HCT116 (cell line): ENCODE measurements at regions not wholly inside any gene's neighbourhood (a gene's known extent, or its start where the extent isn't known, plus 50 kb on each side); places are given as distances from the start of the nearest gene placed in this dataset.

Experiments
- ATAC-seq: fragments of 200-7000 bp; cut with Tn5 transposase; 2 replicates; pipeline ENCODE4 v1.9.1; 2020; ENCODE audit warnings: mild to moderate bottlenecking, moderate library complexity
- BruUV-seq: library from RNA; stranded (reverse); fragments of 400-500 nt; replicated peaks from 2 replicates; lab custom pipeline; 2021; lab: Mats Ljungman, UMichigan
- CTCF ChIA-PET: fragments of 300-600 bp; sonication (Branson Sonifier 250); formaldehyde crosslinking; loops from one replicate; lab custom pipeline; 2021; ENCODE audit warnings: antibody characterized with exemption; lab: Charles Lee
- POLR2A ChIA-PET: fragments of 300-600, 350-600 bp; sonication (Branson Sonifier 250); formaldehyde crosslinking; loops from one replicate; lab custom pipeline; 2021; ENCODE audit warnings: antibody characterized with exemption; lab: Charles Lee
- RAD21 ChIA-PET, 2 experiments: fragments of 300-600 bp; sonication (Branson Sonifier 250); formaldehyde crosslinking; loops; one replicate each; lab custom pipeline; 2023; ENCODE audit warnings: low total read pairs in 2 of 2; ENCODE audit not compliant: uncharacterized antibody in 2 of 2, unreplicated experiment in 2 of 2, low non-redundant PET in 1 of 2; lab: Charles Lee
- DNase-seq: peaks from one replicate; pipeline ENCODE4 v3.0.0-alpha.2; 2010; ENCODE audit warnings: low read depth, low spot score
- H2AFZ ChIP-seq: fragments of 200-600 bp; shearing (Covaris generic), sonication (generic); 2 replicates; pipeline ENCODE4 v1.6.1; 2017; ENCODE audit warnings: low read depth, mixed run types, mixed read lengths, antibody characterized with exemption, low read length; ENCODE audit not compliant: poor library complexity, severe bottlenecking
- H3K27ac ChIP-seq: 2 replicates; pipeline ENCODE4 v1.5.1; 2012; ENCODE audit warnings: low read depth, low read length
- H3K27me3 ChIP-seq: fragments of 200-600 bp; sonication (generic); 2 replicates; pipeline ENCODE4 v1.6.1; 2016; ENCODE audit warnings: mixed run types, low read length, mixed read lengths; ENCODE audit not compliant: insufficient read depth
- H3K36me3 ChIP-seq, 2 experiments: fragments of 200-500 bp in 1 of 2; fragments of 200-600 bp in 1 of 2; sonication (Bioruptor generic) in 1 of 2; sonication (generic) in 1 of 2; 2 replicates each; pipeline versions ENCODE4 v1.5.1 to v1.6.1; 2014 to 2016; ENCODE audit warnings: low read length in 2 of 2, inconsistent platforms in 1 of 2, mixed read lengths in 1 of 2, mixed run types in 1 of 2; ENCODE audit not compliant: insufficient read depth in 2 of 2, control insufficient read depth in 1 of 2
- H3K4me1 ChIP-seq, 2 experiments: fragments of 200-600 bp in 1 of 2; sonication (generic) in 1 of 2; 2 replicates each; pipeline versions ENCODE4 v1.5.1 to v1.6.1; 2012 to 2017; ENCODE audit warnings: low read length in 2 of 2, inconsistent platforms in 1 of 2, mild to moderate bottlenecking in 1 of 2, mixed read lengths in 1 of 2, mixed run types in 1 of 2, moderate library complexity in 1 of 2; ENCODE audit not compliant: insufficient read depth in 2 of 2, control insufficient read depth in 1 of 2
- H3K4me2 ChIP-seq: fragments of 200-600 bp; sonication (generic); 2 replicates; pipeline ENCODE4 v1.6.1; 2017; ENCODE audit warnings: mixed run types, low read length, mixed read lengths
- H3K4me3 ChIP-seq, 2 experiments: fragments of 200-600 bp in 1 of 2; sonication (generic) in 1 of 2; replicated peaks in 1 of 2; 2 replicates each; pipeline ENCODE4 v1.5.1; 2011 to 2016; ENCODE audit warnings: low read length in 2 of 2, control low read depth in 1 of 2, low read depth in 1 of 2, mild to moderate bottlenecking in 1 of 2, mixed read lengths in 1 of 2, mixed run types in 1 of 2
- H3K79me2 ChIP-seq: fragments of 200-600 bp; sonication (generic); 2 replicates; pipeline ENCODE4 v1.6.1; 2017; ENCODE audit warnings: mild to moderate bottlenecking, mixed run types, low read length, moderate library complexity, mixed read lengths; ENCODE audit not compliant: insufficient read depth
- H3K9ac ChIP-seq: fragments of 200-600 bp; sonication (generic); 2 replicates; pipeline ENCODE4 v1.6.1; 2016; ENCODE audit warnings: low read length, mixed read lengths
- H3K9me2 ChIP-seq: fragments of 200-600 bp; sonication (generic), shearing (Covaris generic); 2 replicates; pipeline ENCODE4 v1.6.1; 2017; ENCODE audit warnings: mixed run types, mild to moderate bottlenecking, moderate library complexity; ENCODE audit not compliant: insufficient read depth
- H3K9me3 ChIP-seq, 2 experiments: fragments of 200-500 bp in 1 of 2; fragments of 200-600 bp in 1 of 2; sonication (Bioruptor generic) in 1 of 2; sonication (generic) in 1 of 2; 2 replicates each; pipeline ENCODE4 v1.6.1; 2014 to 2017; ENCODE audit warnings: low read length in 2 of 2, mixed read lengths in 2 of 2, inconsistent platforms in 1 of 2, low read depth in 1 of 2, mild to moderate bottlenecking in 1 of 2, mixed run types in 1 of 2, moderate library complexity in 1 of 2; ENCODE audit not compliant: control insufficient read depth in 1 of 2, insufficient read depth in 1 of 2
- H4K20me1 ChIP-seq: fragments of 200-600 bp; sonication (generic), shearing (Covaris generic); 2 replicates; pipeline ENCODE4 v1.6.1; 2017; ENCODE audit warnings: mixed run types, mild to moderate bottlenecking, moderate library complexity; ENCODE audit not compliant: insufficient read depth
- CBX3 ChIP-seq: IDR thresholded peaks from 2 replicates; pipeline ENCODE4 v1.6.1; 2012; ENCODE audit warnings: low read depth
- EGR1 ChIP-seq: IDR thresholded peaks from 2 replicates; pipeline ENCODE4 v1.6.1; 2012; ENCODE audit warnings: low read depth
- EZH2 ChIP-seq: fragments of 200-600 bp; sonication (generic); IDR thresholded peaks from 2 replicates; pipeline ENCODE4 v1.6.1; 2017; ENCODE audit warnings: antibody characterized with exemption, mixed run types
- EZH2phosphoT487 ChIP-seq: fragments of 200-600 bp; IDR thresholded peaks from 2 replicates; pipeline ENCODE4 v1.6.1; 2018; ENCODE audit warnings: antibody characterized with exemption, borderline replicate concordance
- FOSL1 ChIP-seq: IDR thresholded peaks from 2 replicates; pipeline ENCODE4 v1.6.1; 2012; ENCODE audit warnings: low read depth
- POLR2A ChIP-seq: IDR thresholded peaks from 2 replicates; pipeline ENCODE4 v1.7.0; 2011; ENCODE audit warnings: borderline replicate concordance; ENCODE audit not compliant: insufficient read depth, insufficient read length; ENCODE audit errors: extremely low read depth
- RAD21 ChIP-seq: IDR thresholded peaks from 2 replicates; pipeline ENCODE4 v1.6.1; 2012; ENCODE audit warnings: low read depth, mild to moderate bottlenecking
- REST ChIP-seq: IDR thresholded peaks from 2 replicates; pipeline ENCODE4 v1.6.1; 2012; ENCODE audit warnings: low read depth
- SIN3A ChIP-seq: IDR thresholded peaks from 2 replicates; pipeline ENCODE4 v1.6.1; 2012; ENCODE audit warnings: low read depth
- SP1 ChIP-seq: IDR thresholded peaks from 2 replicates; pipeline ENCODE4 v1.6.1; 2012; ENCODE audit warnings: low read depth
- SRF ChIP-seq: IDR thresholded peaks from 2 replicates; pipeline ENCODE4 v1.6.1; 2012; ENCODE audit warnings: low read depth
- YY1 ChIP-seq: IDR thresholded peaks from 2 replicates; pipeline ENCODE4 v1.6.1; 2011; ENCODE audit warnings: low read length, low read depth, moderate library complexity, mild to moderate bottlenecking; ENCODE audit not compliant: insufficient replicate concordance; ENCODE audit errors: extremely low read depth
- ZBTB33 ChIP-seq: IDR thresholded peaks from 2 replicates; pipeline ENCODE4 v1.6.1; 2011; ENCODE audit warnings: mild to moderate bottlenecking, low read length, moderate library complexity; ENCODE audit not compliant: insufficient replicate concordance; ENCODE audit errors: extremely low read depth
- ZFX ChIP-seq: fragments of 450-650 bp; IDR thresholded peaks from 2 replicates; pipeline ENCODE4 v1.6.1; 2017
- intact Hi-C: fragments of 100-400 bp; cut with micrococcal nuclease; formaldehyde crosslinking; loops from 2 replicates; pipeline ENCODE4 v1.10.0; 2022
- TF ChIP-seq, protein P1 (sequence below), 3 experiments: fragments of 200-600 bp in 1 of 3; sonication (generic) in 1 of 3; IDR thresholded peaks in 2 of 3; conservative IDR thresholded peaks in 1 of 3; 2 replicates each; pipeline ENCODE4 v1.5.1; 2012 to 2017; ENCODE audit warnings: low read depth in 2 of 3, low read length in 2 of 3, antibody characterized with exemption in 1 of 3, borderline replicate concordance in 1 of 3, control low read depth in 1 of 3, mild to moderate bottlenecking in 1 of 3, mixed read lengths in 1 of 3, mixed run types in 1 of 3, moderate library complexity in 1 of 3; ENCODE audit not compliant: insufficient read depth in 1 of 3
- TF ChIP-seq, protein P2 (sequence below): IDR thresholded peaks from 2 replicates; pipeline ENCODE4 v1.6.1; 2012

- BruUV-seq = no TSS peak
- H3K4me1 ChIP-seq = no peaks in the 10 kb centered on the region
- intact Hi-C loops = no loop called here
- TF ChIP-seq SRF (no peak), EGR1 (no peak), SIN3A (no peak), FOSL1 (no peak), EZH2 (no peak), RAD21 (no peak), REST (no peak), ZFX (no peak), CBX3 (no peak), EZH2phosphoT487 (no peak), YY1 (no peak), POLR2A (no peak), SP1 (no peak), ZBTB33 (no peak)
- TF ChIP-seq, protein P1, sequence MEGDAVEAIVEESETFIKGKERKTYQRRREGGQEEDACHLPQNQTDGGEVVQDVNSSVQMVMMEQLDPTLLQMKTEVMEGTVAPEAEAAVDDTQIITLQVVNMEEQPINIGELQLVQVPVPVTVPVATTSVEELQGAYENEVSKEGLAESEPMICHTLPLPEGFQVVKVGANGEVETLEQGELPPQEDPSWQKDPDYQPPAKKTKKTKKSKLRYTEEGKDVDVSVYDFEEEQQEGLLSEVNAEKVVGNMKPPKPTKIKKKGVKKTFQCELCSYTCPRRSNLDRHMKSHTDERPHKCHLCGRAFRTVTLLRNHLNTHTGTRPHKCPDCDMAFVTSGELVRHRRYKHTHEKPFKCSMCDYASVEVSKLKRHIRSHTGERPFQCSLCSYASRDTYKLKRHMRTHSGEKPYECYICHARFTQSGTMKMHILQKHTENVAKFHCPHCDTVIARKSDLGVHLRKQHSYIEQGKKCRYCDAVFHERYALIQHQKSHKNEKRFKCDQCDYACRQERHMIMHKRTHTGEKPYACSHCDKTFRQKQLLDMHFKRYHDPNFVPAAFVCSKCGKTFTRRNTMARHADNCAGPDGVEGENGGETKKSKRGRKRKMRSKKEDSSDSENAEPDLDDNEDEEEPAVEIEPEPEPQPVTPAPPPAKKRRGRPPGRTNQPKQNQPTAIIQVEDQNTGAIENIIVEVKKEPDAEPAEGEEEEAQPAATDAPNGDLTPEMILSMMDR (IDR thresholded peaks at IDR 0.05 in 2 of 3, conservative IDR thresholded peaks at IDR 0.05 in 1 of 3; ENCODE audit: borderline replicate concordance in 1 of 3, insufficient read depth in 1 of 3, low read depth in 2 of 3, low read length in 2 of 3) = no peak
- TF ChIP-seq, protein P2, sequence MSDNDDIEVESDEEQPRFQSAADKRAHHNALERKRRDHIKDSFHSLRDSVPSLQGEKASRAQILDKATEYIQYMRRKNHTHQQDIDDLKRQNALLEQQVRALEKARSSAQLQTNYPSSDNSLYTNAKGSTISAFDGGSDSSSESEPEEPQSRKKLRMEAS = no peak
- ChIA-PET RAD21 (no interaction called here), CTCF (no interaction called here), POLR2A (no interaction called here)
- no peak overlapping the region for H3K4me3 ChIP-seq
- ATAC-seq (no peak), DNase-seq (no peak)
- no peak overlapping the region for H3K4me2 ChIP-seq
- H3K9ac ChIP-seq = no peak overlapping the region
- H3K36me3 ChIP-seq = no peaks in the 10 kb centered on the region
- peaks cover 10 to 21% of the 10 kb centered on the region in 2 experiments; a peak in 2 of 4 replicates for H3K9me3 ChIP-seq
- no peak overlapping the region for H2AFZ ChIP-seq
- no peak overlapping the region for H3K27ac ChIP-seq
- H4K20me1 ChIP-seq = no peaks in the 10 kb centered on the region
- no peaks in the 10 kb centered on the region for H3K27me3 ChIP-seq
- no peaks in the 10 kb centered on the region for H3K9me2 ChIP-seq
- H3K79me2 ChIP-seq = no peaks in the 10 kb centered on the region
These were observed 326.1 kb upstream of the MAF start for GRCh38 chr16:79926451-79927205.
